ENCODE measurements at regions not wholly inside any gene's neighbourhood (a gene's known extent, or its start where the extent isn't known, plus 50 kb on each side); places are given as distances from the start of the nearest gene placed in this dataset.
"Not testable (repeated sequence)": the region's sequence is repeated elsewhere in the genome, so short reads cannot be mapped to it uniquely, and the experiment has no call there.

GRCh38 chr21:6456011-6456661 lies 4065.2 kb upstream of the TPTE start:
- H3K27me3 ChIP-seq (ENCODE audit: control insufficient read depth in 3 of 3, insufficient read depth in 3 of 3, low read depth in 1 of 3, low read length in 3 of 3); H3K4ac ChIP-seq (ENCODE audit: low read length); H2AK5ac ChIP-seq (ENCODE audit: low read depth, low read length); H4K8ac ChIP-seq (ENCODE audit: low read depth, low read length); H3K4me2 ChIP-seq (ENCODE audit: insufficient read depth, low read length, poor library complexity, severe bottlenecking); H3K36me3 ChIP-seq (replicated peaks in 1 of 2; ENCODE audit: control insufficient read depth in 2 of 2, insufficient read depth in 2 of 2, low read length in 2 of 2); H3K9ac ChIP-seq (ENCODE audit: low read depth, low read length, poor library complexity); H2BK15ac ChIP-seq (ENCODE audit: low read length); H2AFZ ChIP-seq (ENCODE audit: low read length); H3K79me1 ChIP-seq (ENCODE audit: low read depth, low read length); H3K14ac ChIP-seq (ENCODE audit: low read length); H3K9me3 ChIP-seq (replicated peaks in 1 of 2; ENCODE audit: control insufficient read depth in 2 of 2, insufficient read depth in 1 of 2, low read depth in 1 of 2, low read length in 2 of 2); H3K18ac ChIP-seq (ENCODE audit: low read length); H2BK120ac ChIP-seq (ENCODE audit: low read depth, low read length); DNase-seq (ENCODE audit: low spot score); H4K91ac ChIP-seq (ENCODE audit: low read depth, low read length, poor library complexity); H3K23ac ChIP-seq (ENCODE audit: low read depth, low read length, poor library complexity); H3K4me3 ChIP-seq (ENCODE audit: low read length in 2 of 2); H2BK5ac ChIP-seq (ENCODE audit: low read length); H2BK12ac ChIP-seq (ENCODE audit: low read length); H3K4me1 ChIP-seq (ENCODE audit: control insufficient read depth in 2 of 2, insufficient read depth in 1 of 2, low read depth in 1 of 2, low read length in 2 of 2); H3K27ac ChIP-seq (replicated peaks; ENCODE audit: low read length): not testable (repeated sequence)
- WGBS, 2 donors (ENCODE audit: extremely low coverage in 2 of 2, insufficient read length in 2 of 2, insufficient replicate concordance in 1 of 2): no CpG with 5 or more reads among the region's 18 CpGs

GRCh38 chr21:6459761-6460160 lies 4061.6 kb upstream of the TPTE start:
- not testable (repeated sequence) for H3K23ac ChIP-seq (ENCODE audit: low read depth, low read length, poor library complexity); H3K27me3 ChIP-seq (ENCODE audit: control insufficient read depth in 3 of 3, insufficient read depth in 3 of 3, low read depth in 1 of 3, low read length in 3 of 3); H2BK12ac ChIP-seq (ENCODE audit: low read length); H3K9me3 ChIP-seq (replicated peaks in 1 of 2; ENCODE audit: control insufficient read depth in 2 of 2, insufficient read depth in 1 of 2, low read depth in 1 of 2, low read length in 2 of 2); H3K79me1 ChIP-seq (ENCODE audit: low read depth, low read length); H3K14ac ChIP-seq (ENCODE audit: low read length); DNase-seq (ENCODE audit: low spot score); H4K91ac ChIP-seq (ENCODE audit: low read depth, low read length, poor library complexity); H3K18ac ChIP-seq (ENCODE audit: low read length); H3K9ac ChIP-seq (ENCODE audit: low read depth, low read length, poor library complexity); H2BK120ac ChIP-seq (ENCODE audit: low read depth, low read length); H3K27ac ChIP-seq (replicated peaks; ENCODE audit: low read length); H3K36me3 ChIP-seq (replicated peaks in 1 of 2; ENCODE audit: control insufficient read depth in 2 of 2, insufficient read depth in 2 of 2, low read length in 2 of 2); H4K8ac ChIP-seq (ENCODE audit: low read depth, low read length); H3K4me3 ChIP-seq (ENCODE audit: low read length in 2 of 2); H3K4ac ChIP-seq (ENCODE audit: low read length); H2AK5ac ChIP-seq (ENCODE audit: low read depth, low read length); H2BK15ac ChIP-seq (ENCODE audit: low read length); H3K4me2 ChIP-seq (ENCODE audit: insufficient read depth, low read length, poor library complexity, severe bottlenecking); H2AFZ ChIP-seq (ENCODE audit: low read length); H3K4me1 ChIP-seq (ENCODE audit: control insufficient read depth in 2 of 2, insufficient read depth in 1 of 2, low read depth in 1 of 2, low read length in 2 of 2); H2BK5ac ChIP-seq (ENCODE audit: low read length)
- WGBS, 2 donors (ENCODE audit: extremely low coverage in 2 of 2, insufficient read length in 2 of 2, insufficient replicate concordance in 1 of 2): no CpG with 5 or more reads among the region's 12 CpGs

- no CpG with 5 or more reads among the region's 10 CpGs for WGBS, 2 donors (ENCODE audit: extremely low coverage in 2 of 2, insufficient read length in 2 of 2, insufficient replicate concordance in 1 of 2)
- not testable (repeated sequence) for H2BK5ac ChIP-seq (ENCODE audit: low read length); DNase-seq (ENCODE audit: low spot score); H3K79me1 ChIP-seq (ENCODE audit: low read depth, low read length); H3K4me3 ChIP-seq (ENCODE audit: low read length in 2 of 2); H3K27me3 ChIP-seq (ENCODE audit: control insufficient read depth in 3 of 3, insufficient read depth in 3 of 3, low read depth in 1 of 3, low read length in 3 of 3); H4K8ac ChIP-seq (ENCODE audit: low read depth, low read length); H2BK15ac ChIP-seq (ENCODE audit: low read length); H2AK5ac ChIP-seq (ENCODE audit: low read depth, low read length); H3K9ac ChIP-seq (ENCODE audit: low read depth, low read length, poor library complexity); H2AFZ ChIP-seq (ENCODE audit: low read length); H3K27ac ChIP-seq (replicated peaks; ENCODE audit: low read length); H2BK120ac ChIP-seq (ENCODE audit: low read depth, low read length); H3K4ac ChIP-seq (ENCODE audit: low read length); H3K4me1 ChIP-seq (ENCODE audit: control insufficient read depth in 2 of 2, insufficient read depth in 1 of 2, low read depth in 1 of 2, low read length in 2 of 2); H3K23ac ChIP-seq (ENCODE audit: low read depth, low read length, poor library complexity); H2BK12ac ChIP-seq (ENCODE audit: low read length); H3K4me2 ChIP-seq (ENCODE audit: insufficient read depth, low read length, poor library complexity, severe bottlenecking); H4K91ac ChIP-seq (ENCODE audit: low read depth, low read length, poor library complexity); H3K36me3 ChIP-seq (replicated peaks in 1 of 2; ENCODE audit: control insufficient read depth in 2 of 2, insufficient read depth in 2 of 2, low read length in 2 of 2); H3K18ac ChIP-seq (ENCODE audit: low read length); H3K9me3 ChIP-seq (replicated peaks in 1 of 2; ENCODE audit: control insufficient read depth in 2 of 2, insufficient read depth in 1 of 2, low read depth in 1 of 2, low read length in 2 of 2); H3K14ac ChIP-seq (ENCODE audit: low read length)
These were observed 4060.0 kb upstream of the TPTE start for GRCh38 chr21:6461358-6461757.

- not testable (repeated sequence) for H3K27me3 ChIP-seq (ENCODE audit: control insufficient read depth in 3 of 3, insufficient read depth in 3 of 3, low read depth in 1 of 3, low read length in 3 of 3); H3K18ac ChIP-seq (ENCODE audit: low read length); H3K23ac ChIP-seq (ENCODE audit: low read depth, low read length, poor library complexity); H2BK120ac ChIP-seq (ENCODE audit: low read depth, low read length); H4K91ac ChIP-seq (ENCODE audit: low read depth, low read length, poor library complexity); H3K27ac ChIP-seq (replicated peaks; ENCODE audit: low read length); H3K4me3 ChIP-seq (ENCODE audit: low read length in 2 of 2); DNase-seq (ENCODE audit: low spot score); H3K14ac ChIP-seq (ENCODE audit: low read length); H2BK5ac ChIP-seq (ENCODE audit: low read length); H3K4me2 ChIP-seq (ENCODE audit: insufficient read depth, low read length, poor library complexity, severe bottlenecking); H2BK15ac ChIP-seq (ENCODE audit: low read length); H3K36me3 ChIP-seq (replicated peaks in 1 of 2; ENCODE audit: control insufficient read depth in 2 of 2, insufficient read depth in 2 of 2, low read length in 2 of 2); H2BK12ac ChIP-seq (ENCODE audit: low read length); H2AK5ac ChIP-seq (ENCODE audit: low read depth, low read length); H3K4ac ChIP-seq (ENCODE audit: low read length); H2AFZ ChIP-seq (ENCODE audit: low read length); H3K4me1 ChIP-seq (ENCODE audit: control insufficient read depth in 2 of 2, insufficient read depth in 1 of 2, low read depth in 1 of 2, low read length in 2 of 2); H3K9me3 ChIP-seq (replicated peaks in 1 of 2; ENCODE audit: control insufficient read depth in 2 of 2, insufficient read depth in 1 of 2, low read depth in 1 of 2, low read length in 2 of 2); H4K8ac ChIP-seq (ENCODE audit: low read depth, low read length); H3K79me1 ChIP-seq (ENCODE audit: low read depth, low read length); H3K9ac ChIP-seq (ENCODE audit: low read depth, low read length, poor library complexity)
- no CpG with 5 or more reads among the region's 11 CpGs for WGBS, 2 donors (ENCODE audit: extremely low coverage in 2 of 2, insufficient read length in 2 of 2, insufficient replicate concordance in 1 of 2)
These were observed 4057.0 kb upstream of the TPTE start for GRCh38 chr21:6464419-6464818.
